SK-N-MC (cell line): ENCODE measurements at regions not wholly inside any gene's neighbourhood (a gene's known extent, or its start where the extent isn't known, plus 50 kb on each side); places are given as distances from the start of the nearest gene placed in this dataset.

Experiments used
- EZH2 ChIP-seq: fragments of 200-600 bp; sonication (generic); IDR thresholded peaks from one replicate; pipeline ENCODE4 v1.6.1; 2017; ENCODE audit warnings: antibody characterized with exemption
- FOXP2 ChIP-seq: optimal IDR thresholded peaks from 2 replicates; pipeline ENCODE3; 2011; ENCODE audit warnings: mild to moderate bottlenecking, moderate library complexity; ENCODE audit not compliant: insufficient read depth; ENCODE audit errors: extremely low read length, control extremely low read depth
- POLR2AphosphoS5 ChIP-seq: IDR thresholded peaks from 2 replicates; pipeline ENCODE4 v1.6.1; 2012; ENCODE audit warnings: mild to moderate bottlenecking, low read depth, low read length, borderline replicate concordance

- TF ChIP-seq EZH2 (no peak), POLR2AphosphoS5 (no peak), FOXP2 (no peak)
Measured at GRCh38 chr5:4188704-4189103, 593.1 kb downstream of the IRX1 start.
